GM12892 (cell line): ENCODE measurements at regions not wholly inside any gene's neighbourhood (a gene's known extent, or its start where the extent isn't known, plus 50 kb on each side); places are given as distances from the start of the nearest gene placed in this dataset.

Experiments used
- POLR2A ChIP-seq: IDR thresholded peaks from 2 replicates; pipeline ENCODE4 v1.6.1; 2011; ENCODE audit warnings: low read depth, low read length, control low read depth
- TAF1 ChIP-seq: IDR thresholded peaks from 2 replicates; pipeline ENCODE4 v1.6.1; 2011; ENCODE audit warnings: low read depth, mild to moderate bottlenecking, control low read depth, low read length, borderline replicate concordance

- no peak for TF ChIP-seq TAF1
- TF ChIP-seq POLR2A, result no peak
Measured at GRCh38 chr5:166165596-166165995, 2125.8 kb upstream of the WWC1 start.
